ENCODE measurements at regions not wholly inside any gene's neighbourhood (a gene's known extent, or its start where the extent isn't known, plus 50 kb on each side); places are given as distances from the start of the nearest gene placed in this dataset.

DNA sequence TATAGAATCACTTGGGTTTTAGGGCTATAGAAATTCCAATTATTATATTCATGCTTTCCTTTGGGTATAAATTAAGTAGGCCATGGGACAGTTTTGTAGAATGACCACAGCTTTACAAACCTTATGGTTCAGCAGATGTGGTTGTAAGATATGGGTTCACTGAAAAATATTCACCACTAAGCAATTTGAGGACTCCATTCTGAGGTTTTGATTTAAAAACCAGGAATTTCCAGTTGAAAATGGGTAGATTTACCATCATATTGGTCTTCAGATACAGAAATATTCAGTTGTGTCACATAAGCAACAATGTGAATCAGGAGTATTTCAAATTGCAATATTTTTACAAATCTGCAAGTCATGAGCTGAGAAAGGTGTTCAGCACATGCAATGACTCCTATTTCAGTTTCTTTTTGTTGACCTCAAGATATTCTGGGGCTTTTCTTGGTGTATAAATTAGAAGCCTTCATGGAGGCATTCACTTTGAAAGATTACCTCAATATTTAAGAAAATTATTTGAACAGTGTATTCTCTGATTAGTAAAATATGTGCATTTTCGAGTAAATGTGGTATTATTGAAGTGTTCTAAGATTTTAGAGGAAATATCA, 218.4 kb upstream of the HCCS start:
- DNase-seq (ENCODE audit: low spot score), result no peak
- no peak overlapping the region for H3K4me3 ChIP-seq
- H3K27ac ChIP-seq, result no peak overlapping the region
- TF ChIP-seq, protein P1, sequence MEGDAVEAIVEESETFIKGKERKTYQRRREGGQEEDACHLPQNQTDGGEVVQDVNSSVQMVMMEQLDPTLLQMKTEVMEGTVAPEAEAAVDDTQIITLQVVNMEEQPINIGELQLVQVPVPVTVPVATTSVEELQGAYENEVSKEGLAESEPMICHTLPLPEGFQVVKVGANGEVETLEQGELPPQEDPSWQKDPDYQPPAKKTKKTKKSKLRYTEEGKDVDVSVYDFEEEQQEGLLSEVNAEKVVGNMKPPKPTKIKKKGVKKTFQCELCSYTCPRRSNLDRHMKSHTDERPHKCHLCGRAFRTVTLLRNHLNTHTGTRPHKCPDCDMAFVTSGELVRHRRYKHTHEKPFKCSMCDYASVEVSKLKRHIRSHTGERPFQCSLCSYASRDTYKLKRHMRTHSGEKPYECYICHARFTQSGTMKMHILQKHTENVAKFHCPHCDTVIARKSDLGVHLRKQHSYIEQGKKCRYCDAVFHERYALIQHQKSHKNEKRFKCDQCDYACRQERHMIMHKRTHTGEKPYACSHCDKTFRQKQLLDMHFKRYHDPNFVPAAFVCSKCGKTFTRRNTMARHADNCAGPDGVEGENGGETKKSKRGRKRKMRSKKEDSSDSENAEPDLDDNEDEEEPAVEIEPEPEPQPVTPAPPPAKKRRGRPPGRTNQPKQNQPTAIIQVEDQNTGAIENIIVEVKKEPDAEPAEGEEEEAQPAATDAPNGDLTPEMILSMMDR (IDR thresholded peaks at IDR 0.05), result no peak

DNA sequence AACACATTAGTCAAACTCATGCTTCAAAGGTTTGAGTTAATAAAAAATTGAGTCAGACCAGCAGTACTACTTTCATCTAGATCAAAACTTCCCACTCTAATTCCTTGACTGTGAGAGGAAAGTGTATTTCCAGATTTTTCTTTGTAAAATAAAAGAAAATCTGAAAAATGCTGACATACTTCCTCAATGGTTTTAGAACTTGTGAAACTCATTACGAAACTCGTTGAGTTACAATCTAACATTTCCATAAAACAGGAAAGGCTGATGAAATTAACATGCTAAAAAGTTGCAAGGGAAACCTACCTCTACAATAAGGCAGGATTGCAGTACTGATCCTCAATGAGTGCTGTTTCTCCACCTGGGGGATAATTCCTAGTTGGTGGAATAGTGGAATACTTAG, 217.8 kb upstream of the HCCS start:
- TF ChIP-seq, protein P1 (IDR thresholded peaks at IDR 0.05), result no peak
- no peak for DNase-seq (ENCODE audit: low spot score)
- H3K27ac ChIP-seq, result no peak overlapping the region
- H3K4me3 ChIP-seq, result no peak overlapping the region

- no peak for DNase-seq (ENCODE audit: low spot score)
- TF ChIP-seq, protein P1 (IDR thresholded peaks at IDR 0.05), result no peak
These were observed 217.2 kb upstream of the HCCS start for GRCh38 chrX:10893976-10894375.

GRCh38 chrX:10897768-10898167, 213.4 kb upstream of the HCCS start:
- Histone ChIP-seq H3K4me3 (no peak overlapping the region), H3K27ac (no peak overlapping the region)
- no peak for DNase-seq (ENCODE audit: low spot score)
- TF ChIP-seq, protein P1 (IDR thresholded peaks at IDR 0.05), result no peak

More at GRCh38 chrX:10893976-10894375, 217.2 kb upstream of the HCCS start:
- H3K4me3 ChIP-seq, result no peak overlapping the region
- no peak overlapping the region for H3K27ac ChIP-seq

DNA sequence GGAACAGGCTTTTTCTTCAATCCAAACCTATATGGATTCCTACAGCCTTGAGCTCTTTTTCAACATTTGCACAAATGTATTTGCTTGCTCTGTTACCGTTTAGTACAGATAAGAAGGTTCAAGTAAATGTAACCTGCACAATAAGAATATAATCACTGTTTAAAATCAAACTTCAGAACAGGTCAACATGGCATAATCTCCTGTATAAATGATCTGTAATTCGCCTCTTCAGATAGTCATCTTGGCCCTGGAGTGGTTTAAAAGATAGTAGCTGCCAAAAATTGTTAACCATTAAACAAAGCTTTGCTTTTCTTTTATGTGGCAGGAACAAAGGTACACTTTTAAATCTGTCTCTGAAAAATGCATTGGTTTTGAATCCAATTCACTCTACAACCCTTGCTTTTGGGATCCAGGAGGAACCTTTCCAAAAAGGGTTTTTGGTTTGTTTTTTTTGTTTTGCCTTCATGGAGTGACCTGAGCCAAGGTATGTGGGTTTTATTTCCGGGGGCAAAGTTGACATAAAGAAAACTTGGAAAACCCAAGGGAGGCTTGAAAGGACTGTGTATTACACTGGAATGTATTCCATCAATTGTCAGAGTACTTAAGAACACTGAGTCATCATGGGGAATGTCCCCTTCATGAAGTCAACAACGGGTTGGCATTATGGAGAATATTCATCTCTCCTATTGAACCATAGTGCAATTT, 210.4 kb upstream of the HCCS start:
- H3K27ac ChIP-seq, result peak overlapping the region in 1 of 2 donors; percentile 7
- TF ChIP-seq, protein P1 (IDR thresholded peaks at IDR 0.05), result no peak

DNA sequence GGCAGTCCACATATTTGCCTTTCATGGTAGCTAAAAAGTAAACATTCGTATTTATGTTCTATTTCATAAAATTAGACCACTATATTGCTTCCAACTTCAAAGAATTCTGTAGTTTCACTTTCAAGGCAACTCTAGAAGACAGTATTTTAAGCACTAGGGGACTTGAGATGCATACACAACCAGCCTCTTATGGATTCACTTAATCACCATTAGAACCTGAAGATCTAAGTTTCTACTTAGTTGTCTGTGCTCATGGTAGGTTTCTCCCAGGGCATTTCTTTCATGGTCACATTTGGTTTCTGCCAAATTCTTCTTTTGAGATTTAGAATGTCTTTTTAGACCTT, 209.9 kb upstream of the HCCS start:
- peak overlapping the region in 1 of 2 donors; percentile 7 for H3K27ac ChIP-seq
- no peak overlapping the region for H3K4me3 ChIP-seq
- no peak for DNase-seq (ENCODE audit: low spot score)
- TF ChIP-seq, protein P1 (IDR thresholded peaks at IDR 0.05), result no peak

More for the DNA sequence above, 210.4 kb upstream of the HCCS start:
- DNase-seq (ENCODE audit: low spot score), result no peak
- no peak overlapping the region for H3K4me3 ChIP-seq

DNA sequence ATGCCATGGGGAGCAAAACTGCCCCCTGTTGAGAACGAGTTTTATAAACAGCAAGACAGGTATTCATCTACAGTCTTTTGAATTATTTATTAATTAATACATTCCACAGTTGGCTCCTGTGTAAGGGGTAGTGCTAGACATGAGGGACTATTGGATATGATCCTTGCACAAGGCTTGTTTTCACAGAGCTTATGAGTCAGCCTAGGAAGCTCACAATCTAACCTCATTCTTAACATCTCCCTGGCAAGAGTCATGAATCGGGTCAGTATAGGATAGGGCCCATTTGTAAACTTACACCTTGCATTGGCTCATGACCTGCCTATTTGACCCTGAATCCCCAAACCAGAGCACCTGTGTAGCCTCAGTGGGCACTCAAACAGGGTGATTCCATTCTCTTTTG, 209.1 kb upstream of the HCCS start:
- H3K4me3 ChIP-seq, result no peak overlapping the region
- TF ChIP-seq, protein P1 (IDR thresholded peaks at IDR 0.05), result no peak
- no peak overlapping the region for H3K27ac ChIP-seq
- DNase-seq (ENCODE audit: low spot score), result no peak
